Breast epithelium (tissue), 3 donors: ENCODE measurements at regions not wholly inside any gene's neighbourhood (a gene's known extent, or its start where the extent isn't known, plus 50 kb on each side); places are given as distances from the start of the nearest gene placed in this dataset.

Experiments
- POLR2A ChIP-seq: fragments of 450-650 bp; IDR thresholded peaks from one replicate; pipeline ENCODE4 v1.6.1; 2016; ENCODE audit warnings: antibody characterized with exemption, mild to moderate bottlenecking, moderate library complexity
- TF ChIP-seq, protein P1 (sequence below), 3 donors: fragments of 450-650 bp; IDR thresholded peaks; one replicate each; pipeline ENCODE4 v1.5.1; 2016 to 2017; ENCODE audit warnings: antibody characterized with exemption in 3 of 3, mild to moderate bottlenecking in 3 of 3, moderate library complexity in 3 of 3

DNA sequence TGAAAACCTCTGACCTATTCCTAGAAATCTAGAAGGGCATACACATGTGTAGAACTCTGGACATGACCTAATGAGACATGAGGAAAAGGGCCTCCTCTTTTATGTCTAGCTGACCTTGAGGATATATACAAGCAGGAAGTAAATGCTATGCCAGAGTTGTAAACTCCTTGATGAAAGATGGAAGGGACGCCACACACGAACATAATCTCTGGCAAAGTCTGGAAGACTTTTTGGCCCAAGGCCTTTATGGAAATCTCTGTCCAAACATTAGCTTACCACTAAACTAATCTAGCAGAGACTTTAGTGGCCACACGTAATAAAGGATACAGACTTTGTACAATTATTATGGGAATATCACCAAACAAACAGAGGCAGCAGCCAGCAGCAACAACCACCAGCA, 138.1 kb upstream of the THSD7A start:
- TF ChIP-seq, protein P1, sequence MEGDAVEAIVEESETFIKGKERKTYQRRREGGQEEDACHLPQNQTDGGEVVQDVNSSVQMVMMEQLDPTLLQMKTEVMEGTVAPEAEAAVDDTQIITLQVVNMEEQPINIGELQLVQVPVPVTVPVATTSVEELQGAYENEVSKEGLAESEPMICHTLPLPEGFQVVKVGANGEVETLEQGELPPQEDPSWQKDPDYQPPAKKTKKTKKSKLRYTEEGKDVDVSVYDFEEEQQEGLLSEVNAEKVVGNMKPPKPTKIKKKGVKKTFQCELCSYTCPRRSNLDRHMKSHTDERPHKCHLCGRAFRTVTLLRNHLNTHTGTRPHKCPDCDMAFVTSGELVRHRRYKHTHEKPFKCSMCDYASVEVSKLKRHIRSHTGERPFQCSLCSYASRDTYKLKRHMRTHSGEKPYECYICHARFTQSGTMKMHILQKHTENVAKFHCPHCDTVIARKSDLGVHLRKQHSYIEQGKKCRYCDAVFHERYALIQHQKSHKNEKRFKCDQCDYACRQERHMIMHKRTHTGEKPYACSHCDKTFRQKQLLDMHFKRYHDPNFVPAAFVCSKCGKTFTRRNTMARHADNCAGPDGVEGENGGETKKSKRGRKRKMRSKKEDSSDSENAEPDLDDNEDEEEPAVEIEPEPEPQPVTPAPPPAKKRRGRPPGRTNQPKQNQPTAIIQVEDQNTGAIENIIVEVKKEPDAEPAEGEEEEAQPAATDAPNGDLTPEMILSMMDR (IDR thresholded peaks at IDR 0.05) = no peak
- TF ChIP-seq POLR2A = no peak
